Neuronal stem cell (in vitro differentiated cells): ENCODE measurements at regions not wholly inside any gene's neighbourhood (a gene's known extent, or its start where the extent isn't known, plus 50 kb on each side); places are given as distances from the start of the nearest gene placed in this dataset.
"Not testable (repeated sequence)": the region's sequence is repeated elsewhere in the genome, so short reads cannot be mapped to it uniquely, and the experiment has no call there.

Experiments
- DNase-seq: peaks from one replicate; pipeline ENCODE4 v3.0.0-alpha.2; 2013; ENCODE audit warnings: low spot score
- H2AFZ ChIP-seq: one replicate; pipeline ENCODE4 v1.6.1; 2013; ENCODE audit warnings: mild to moderate bottlenecking, low read length, inconsistent platforms
- H2AK5ac ChIP-seq: 2 replicates; pipeline ENCODE4 v1.6.1; 2013; ENCODE audit warnings: low read depth, mild to moderate bottlenecking, inconsistent platforms, low read length, moderate library complexity, mixed read lengths
- H2BK120ac ChIP-seq: 2 replicates; pipeline ENCODE4 v1.6.1; 2013; ENCODE audit warnings: low read depth, mild to moderate bottlenecking, inconsistent platforms, low read length, moderate library complexity, mixed read lengths
- H2BK12ac ChIP-seq: one replicate; pipeline ENCODE4 v1.6.1; 2013; ENCODE audit warnings: low read length, inconsistent platforms
- H2BK15ac ChIP-seq: 2 replicates; pipeline ENCODE4 v1.6.1; 2013; ENCODE audit warnings: mild to moderate bottlenecking, low read length, inconsistent platforms, mixed read lengths
- H2BK5ac ChIP-seq: one replicate; pipeline ENCODE4 v1.6.1; 2013; ENCODE audit warnings: inconsistent platforms, mild to moderate bottlenecking, low read length, moderate library complexity
- H3K14ac ChIP-seq: one replicate; pipeline ENCODE4 v1.6.1; 2013; ENCODE audit warnings: low read length, inconsistent platforms
- H3K18ac ChIP-seq: 2 replicates; pipeline ENCODE4 v1.6.1; 2013; ENCODE audit warnings: low read length, inconsistent platforms
- H3K23ac ChIP-seq: 2 replicates; pipeline ENCODE4 v1.6.1; 2013; ENCODE audit warnings: low read depth, mild to moderate bottlenecking, mixed read lengths, low read length, inconsistent platforms; ENCODE audit not compliant: poor library complexity
- H3K27ac ChIP-seq: replicated peaks from 3 replicates; pipeline ENCODE4 v1.5.1; 2013; ENCODE audit warnings: low read length, inconsistent platforms
- H3K27me3 ChIP-seq, 3 experiments: 2 replicates each; pipeline ENCODE4 v1.6.1; 2013; ENCODE audit warnings: low read length in 3 of 3, mild to moderate bottlenecking in 2 of 3, inconsistent platforms in 1 of 3, low read depth in 1 of 3, mixed read lengths in 1 of 3, moderate library complexity in 1 of 3; ENCODE audit not compliant: control insufficient read depth in 3 of 3, insufficient read depth in 3 of 3
- H3K36me3 ChIP-seq, 2 donors: replicated peaks in 1 of 2; 2 replicates each; pipeline ENCODE4 v1.6.1; 2013; ENCODE audit warnings: low read length in 2 of 2; ENCODE audit not compliant: control insufficient read depth in 2 of 2, insufficient read depth in 2 of 2
- H3K4ac ChIP-seq: 2 replicates; pipeline ENCODE4 v1.6.1; 2013; ENCODE audit warnings: inconsistent platforms, mild to moderate bottlenecking, low read length, moderate library complexity
- H3K4me1 ChIP-seq, 2 donors: 1 replicate in 1 of 2; 2 replicates in 1 of 2; pipeline ENCODE4 v1.6.1; 2013; ENCODE audit warnings: low read length in 2 of 2, low read depth in 1 of 2; ENCODE audit not compliant: control insufficient read depth in 2 of 2, insufficient read depth in 1 of 2
- H3K4me2 ChIP-seq: one replicate; pipeline ENCODE4 v1.6.1; 2013; ENCODE audit warnings: mild to moderate bottlenecking, low read length, inconsistent platforms; ENCODE audit not compliant: insufficient read depth, poor library complexity, severe bottlenecking
- H3K4me3 ChIP-seq, 2 donors: 2 replicates each; pipeline ENCODE4 v1.5.1; 2013; ENCODE audit warnings: low read length in 2 of 2, mild to moderate bottlenecking in 2 of 2, inconsistent platforms in 1 of 2, moderate library complexity in 1 of 2
- H3K79me1 ChIP-seq: one replicate; pipeline ENCODE4 v1.6.1; 2013; ENCODE audit warnings: low read depth, mild to moderate bottlenecking, inconsistent platforms, low read length, moderate library complexity
- H3K9ac ChIP-seq: one replicate; pipeline ENCODE4 v1.6.1; 2013; ENCODE audit warnings: mild to moderate bottlenecking, low read depth, low read length, inconsistent platforms; ENCODE audit not compliant: poor library complexity
- H3K9me3 ChIP-seq, 2 donors: replicated peaks in 1 of 2; 2 replicates each; pipeline versions ENCODE3 to v1.6.1; 2013; ENCODE audit warnings: low read length in 2 of 2, mild to moderate bottlenecking in 2 of 2, inconsistent platforms in 1 of 2, low read depth in 1 of 2, mixed read lengths in 1 of 2, moderate library complexity in 1 of 2; ENCODE audit not compliant: control insufficient read depth in 2 of 2, insufficient read depth in 1 of 2
- H4K8ac ChIP-seq: one replicate; pipeline ENCODE4 v1.6.1; 2013; ENCODE audit warnings: low read depth, mild to moderate bottlenecking, inconsistent platforms, low read length, moderate library complexity
- H4K91ac ChIP-seq: one replicate; pipeline ENCODE4 v1.6.1; 2013; ENCODE audit warnings: low read length, low read depth, mild to moderate bottlenecking, inconsistent platforms; ENCODE audit not compliant: poor library complexity
- WGBS, 2 donors: extraction: QIAGEN DNeasy Blood & Tissue Kit; methylation state at CpG; one replicate each; pipeline ENCODE4 v1.1.7; 2013; ENCODE audit warnings: missing lambda C conversion rate in 2 of 2, mixed read lengths in 1 of 2; ENCODE audit not compliant: insufficient read length in 2 of 2, insufficient replicate concordance in 1 of 2; ENCODE audit errors: extremely low coverage in 2 of 2; 5-methylcytosine and 5-hydroxymethylcytosine counted together

- not testable (repeated sequence) for H3K9ac ChIP-seq, H2BK5ac ChIP-seq, H2BK12ac ChIP-seq, H3K4me1 ChIP-seq, H2AK5ac ChIP-seq, H2BK120ac ChIP-seq, H2BK15ac ChIP-seq, H3K18ac ChIP-seq, H3K36me3 ChIP-seq, H3K27me3 ChIP-seq, DNase-seq, H3K23ac ChIP-seq, H3K4me2 ChIP-seq, H3K4ac ChIP-seq, H4K91ac ChIP-seq, H3K79me1 ChIP-seq, H2AFZ ChIP-seq, H3K4me3 ChIP-seq, H3K14ac ChIP-seq, H3K27ac ChIP-seq, H4K8ac ChIP-seq, H3K9me3 ChIP-seq
- no CpG with 5 or more reads among the region's 7 CpGs for WGBS, 2 donors
Measured at GRCh38 chr2:91536109-91536508, 2844.6 kb downstream of the RPIA start.

GRCh38 chr2:91536549-91537263 lies 2845.2 kb downstream of the RPIA start:
- DNase-seq, H3K27me3 ChIP-seq, H2BK120ac ChIP-seq, H3K36me3 ChIP-seq, H3K4me2 ChIP-seq, H3K18ac ChIP-seq, H3K4me1 ChIP-seq, H3K4ac ChIP-seq, H2BK15ac ChIP-seq, H3K23ac ChIP-seq, H4K91ac ChIP-seq, H2BK12ac ChIP-seq, H3K4me3 ChIP-seq, H4K8ac ChIP-seq, H2AFZ ChIP-seq, H3K9ac ChIP-seq, H2BK5ac ChIP-seq, H3K79me1 ChIP-seq, H3K14ac ChIP-seq, H3K27ac ChIP-seq, H2AK5ac ChIP-seq, H3K9me3 ChIP-seq: not testable (repeated sequence)
- WGBS, 2 donors, result no CpG with 5 or more reads among the region's 17 CpGs

- not testable (repeated sequence) for H2BK12ac ChIP-seq, H2BK120ac ChIP-seq, H2AFZ ChIP-seq, H2BK5ac ChIP-seq, H2AK5ac ChIP-seq, H3K4me3 ChIP-seq, H2BK15ac ChIP-seq, H3K27ac ChIP-seq, H3K4ac ChIP-seq, H3K9ac ChIP-seq, H3K27me3 ChIP-seq, H4K8ac ChIP-seq, H3K36me3 ChIP-seq, H3K14ac ChIP-seq, H3K4me2 ChIP-seq, H3K9me3 ChIP-seq, H3K4me1 ChIP-seq, H3K79me1 ChIP-seq, H4K91ac ChIP-seq, H3K23ac ChIP-seq, DNase-seq, H3K18ac ChIP-seq
- no CpG with 5 or more reads among the region's 6 CpGs for WGBS, 2 donors
Measured at GRCh38 chr2:91549316-91549715, 2857.8 kb downstream of the RPIA start.

- H4K91ac ChIP-seq, H2AFZ ChIP-seq, H3K4me1 ChIP-seq, H2BK15ac ChIP-seq, H3K79me1 ChIP-seq, H2BK5ac ChIP-seq, H2BK12ac ChIP-seq, H3K36me3 ChIP-seq, H3K14ac ChIP-seq, H3K27me3 ChIP-seq, H3K4ac ChIP-seq, H3K23ac ChIP-seq, H2AK5ac ChIP-seq, H3K4me3 ChIP-seq, H3K4me2 ChIP-seq, H4K8ac ChIP-seq, H3K27ac ChIP-seq, DNase-seq, H3K18ac ChIP-seq, H2BK120ac ChIP-seq, H3K9me3 ChIP-seq, H3K9ac ChIP-seq: not testable (repeated sequence)
Measured at GRCh38 chr2:91558234-91558633, 2866.8 kb downstream of the RPIA start.
